Esophagus muscularis mucosa (tissue), 4 donors: ENCODE measurements at regions not wholly inside any gene's neighbourhood (a gene's known extent, or its start where the extent isn't known, plus 50 kb on each side); places are given as distances from the start of the nearest gene placed in this dataset.
"Not testable (repeated sequence)": the region's sequence is repeated elsewhere in the genome, so short reads cannot be mapped to it uniquely, and the experiment has no call there.

ENCODE experiments used
- DNase-seq: peaks from one replicate; pipeline ENCODE4 v3.0.0-alpha.2; 2017; ENCODE audit errors: extremely low spot score
- H3K27ac ChIP-seq, 4 donors: fragments of 200-600 bp; sonication (generic); replicated peaks in 1 of 4; 1 replicate in 3 of 4; 2 replicates in 1 of 4; pipeline ENCODE4 v1.5.1; 2016 to 2019; ENCODE audit warnings: mild to moderate bottlenecking in 1 of 4
- H3K27me3 ChIP-seq, 4 donors: fragments of 200-600 bp; sonication (generic); one replicate each; pipeline versions ENCODE4 v1.5.1 to v1.6.0; 2016 to 2019
- H3K36me3 ChIP-seq, 4 donors: fragments of 200-600 bp; sonication (generic); one replicate each; pipeline ENCODE4 v1.5.1; 2016 to 2019
- H3K4me1 ChIP-seq, 4 donors: fragments of 200-600 bp; sonication (generic); one replicate each; pipeline ENCODE4 v1.5.1; 2016 to 2019
- H3K4me3 ChIP-seq, 4 donors: fragments of 200-600 bp; sonication (generic); 1 replicate in 2 of 4; 2 replicates in 2 of 4; pipeline ENCODE4 v1.5.1; 2016 to 2019; ENCODE audit warnings: mild to moderate bottlenecking in 4 of 4, moderate library complexity in 1 of 4
- H3K9me3 ChIP-seq, 4 donors: fragments of 200-600 bp; sonication (generic); 1 replicate in 3 of 4; 2 replicates in 1 of 4; pipeline ENCODE4 v1.5.1; 2016 to 2019
- EP300 ChIP-seq: sonication (generic); formaldehyde crosslinking; IDR thresholded peaks from one replicate; pipeline ENCODE4 v1.6.1; 2017; ENCODE audit warnings: antibody characterized with exemption
- POLR2A ChIP-seq: fragments of 450-650 bp; IDR thresholded peaks from one replicate; pipeline ENCODE4 v1.6.1; 2017; ENCODE audit warnings: antibody characterized with exemption, moderate library complexity, mild to moderate bottlenecking, low read depth
- POLR2AphosphoS5 ChIP-seq, 2 donors: sonication (generic); formaldehyde crosslinking; IDR thresholded peaks; one replicate each; pipeline ENCODE4 v1.6.1; 2017; ENCODE audit warnings: antibody characterized with exemption in 2 of 2
- WGBS: methylation state at CpG from one replicate; pipeline ENCODE4 v1.1.5; 2018; 5-methylcytosine and 5-hydroxymethylcytosine counted together
- intact Hi-C: fragments of 100-400 bp; cut with DNase I; formaldehyde crosslinking; loops from one replicate; pipeline ENCODE4 v1.15.1; 2023
- TF ChIP-seq, protein P1 (sequence below), 3 experiments: fragments of 200-600 bp in 2 of 3; fragments of 450-650 bp in 1 of 3; sonication (generic) in 2 of 3; IDR thresholded peaks; one replicate each; pipeline ENCODE4 v1.5.1; 2017 to 2019; ENCODE audit warnings: antibody characterized with exemption in 3 of 3, mild to moderate bottlenecking in 2 of 3, moderate library complexity in 1 of 3

GRCh38 chr15:21267226-21267625 lies 173.1 kb downstream of the POTEB3 start:
- WGBS, result 16% methylated on average over 2 of the region's 2 CpGs
- Histone ChIP-seq H3K4me3 (no peak overlapping the region), H3K4me1 (no peaks in the 10 kb centered on the region), H3K27ac (no peak overlapping the region), H3K9me3 (no peaks in the 10 kb centered on the region), H3K36me3 (no peaks in the 10 kb centered on the region), H3K27me3 (peaks cover 0 to 5% (median 0%) of the 10 kb centered on the region in 4 donors)
- intact Hi-C loops, result no loop called here
- no peak for TF ChIP-seq EP300
- TF ChIP-seq POLR2AphosphoS5 (IDR thresholded peaks at IDR 0.05), result no peak
- TF ChIP-seq, protein P1, sequence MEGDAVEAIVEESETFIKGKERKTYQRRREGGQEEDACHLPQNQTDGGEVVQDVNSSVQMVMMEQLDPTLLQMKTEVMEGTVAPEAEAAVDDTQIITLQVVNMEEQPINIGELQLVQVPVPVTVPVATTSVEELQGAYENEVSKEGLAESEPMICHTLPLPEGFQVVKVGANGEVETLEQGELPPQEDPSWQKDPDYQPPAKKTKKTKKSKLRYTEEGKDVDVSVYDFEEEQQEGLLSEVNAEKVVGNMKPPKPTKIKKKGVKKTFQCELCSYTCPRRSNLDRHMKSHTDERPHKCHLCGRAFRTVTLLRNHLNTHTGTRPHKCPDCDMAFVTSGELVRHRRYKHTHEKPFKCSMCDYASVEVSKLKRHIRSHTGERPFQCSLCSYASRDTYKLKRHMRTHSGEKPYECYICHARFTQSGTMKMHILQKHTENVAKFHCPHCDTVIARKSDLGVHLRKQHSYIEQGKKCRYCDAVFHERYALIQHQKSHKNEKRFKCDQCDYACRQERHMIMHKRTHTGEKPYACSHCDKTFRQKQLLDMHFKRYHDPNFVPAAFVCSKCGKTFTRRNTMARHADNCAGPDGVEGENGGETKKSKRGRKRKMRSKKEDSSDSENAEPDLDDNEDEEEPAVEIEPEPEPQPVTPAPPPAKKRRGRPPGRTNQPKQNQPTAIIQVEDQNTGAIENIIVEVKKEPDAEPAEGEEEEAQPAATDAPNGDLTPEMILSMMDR (IDR thresholded peaks at IDR 0.05), result no peak
- no peak for TF ChIP-seq POLR2A
- no peak for DNase-seq

DNA sequence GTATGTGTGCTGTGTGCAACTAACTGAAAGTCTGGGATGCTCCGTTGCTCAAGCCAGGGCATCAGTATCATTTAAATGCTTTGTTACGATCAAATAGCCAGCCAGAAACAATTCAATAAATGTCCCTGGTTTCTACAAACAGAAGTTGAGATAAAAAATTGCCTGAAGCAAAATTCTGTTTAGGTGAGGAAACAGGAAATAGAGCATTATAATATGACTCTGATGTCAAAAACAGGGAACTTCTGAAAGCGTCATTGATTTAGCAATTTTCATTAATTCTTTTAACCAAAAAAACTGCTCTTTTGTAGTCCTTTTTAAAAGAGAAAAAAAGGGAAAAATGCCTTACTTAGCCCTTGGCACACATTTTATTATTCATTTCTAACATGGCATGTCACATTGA lies 174.7 kb downstream of the POTEB3 start:
- H3K4me3 ChIP-seq, H3K4me1 ChIP-seq, H3K27ac ChIP-seq, DNase-seq, H3K27me3 ChIP-seq, intact Hi-C loops, H3K9me3 ChIP-seq, H3K36me3 ChIP-seq: not testable (repeated sequence)
- WGBS, result 70% methylated on average over 3 of the region's 3 CpGs

- Histone ChIP-seq H3K27ac (no peak overlapping the region), H3K4me1 (no peaks in the 10 kb centered on the region), H3K9me3 (no peaks in the 10 kb centered on the region), H3K36me3 (no peaks in the 10 kb centered on the region), H3K27me3 (peaks cover 0 to 5% (median 0%) of the 10 kb centered on the region in 4 donors), H3K4me3 (no peak overlapping the region)
- intact Hi-C loops, result no loop called here
- TF ChIP-seq, protein P1 (IDR thresholded peaks at IDR 0.05), result no peak
- TF ChIP-seq POLR2A (no peak), POLR2AphosphoS5 (IDR thresholded peaks at IDR 0.05) (no peak), EP300 (no peak)
- 82% methylated on average over 12 of the region's 12 CpGs for WGBS
- no peak for DNase-seq
These were observed 177.4 kb downstream of the POTEB3 start for GRCh38 chr15:21262851-21263425.

DNA sequence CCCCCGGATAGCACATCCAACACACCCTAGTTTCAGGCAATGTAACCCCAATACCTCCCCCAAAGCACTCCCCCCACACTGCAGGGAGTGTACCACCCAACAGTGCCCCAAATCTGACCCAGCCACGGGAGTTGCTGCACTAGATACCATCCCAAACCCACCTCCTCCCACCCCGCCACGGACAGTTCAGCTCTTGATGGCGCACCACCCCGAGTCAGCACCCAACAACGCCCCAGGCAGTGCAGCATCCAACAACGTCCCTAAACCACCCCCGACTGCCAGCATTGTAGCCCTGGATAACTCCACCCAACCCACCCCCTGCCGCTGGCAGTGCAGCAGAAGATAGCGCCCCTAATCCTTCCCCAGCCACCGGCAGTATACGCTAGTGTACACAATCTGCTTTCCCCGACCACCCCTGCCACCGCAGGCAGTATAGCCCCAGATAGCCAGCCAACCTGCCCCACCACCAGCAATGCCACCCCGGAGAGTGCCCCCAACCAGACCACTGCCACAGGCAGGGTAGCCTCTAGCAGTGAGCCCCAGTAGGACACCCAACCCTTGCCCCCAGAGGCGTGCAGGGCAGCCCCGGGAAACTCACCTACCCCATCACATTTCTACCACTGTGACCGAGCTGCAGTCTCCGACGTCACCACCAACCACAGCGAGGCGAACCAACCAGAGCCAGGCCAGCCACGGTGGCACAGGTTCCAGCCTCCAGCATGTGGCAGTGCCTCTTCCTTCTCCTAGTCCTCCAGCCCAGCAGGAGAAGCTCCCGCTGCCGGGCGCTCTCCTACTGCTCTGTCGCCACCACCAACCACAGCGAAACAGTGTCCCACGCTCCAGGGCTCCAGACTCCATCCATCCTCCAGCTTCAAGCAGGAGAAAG lies 178.1 kb downstream of the POTEB3 start:
- H3K36me3 ChIP-seq, result no peaks in the 10 kb centered on the region
- no peak overlapping the region for H3K4me3 ChIP-seq
- H3K27me3 ChIP-seq, result peaks cover 0 to 5% (median 0%) of the 10 kb centered on the region in 4 donors
- H3K4me1 ChIP-seq, result no peaks in the 10 kb centered on the region
- H3K9me3 ChIP-seq, result no peaks in the 10 kb centered on the region
- WGBS, result 89% methylated on average over 30 of the region's 30 CpGs
- no peak for DNase-seq
- H3K27ac ChIP-seq, result no peak overlapping the region
- intact Hi-C loops, result no loop called here
- TF ChIP-seq, protein P1 (IDR thresholded peaks at IDR 0.05), result no peak
- TF ChIP-seq EP300, result no peak
- TF ChIP-seq POLR2AphosphoS5 (IDR thresholded peaks at IDR 0.05), result no peak
- no peak for TF ChIP-seq POLR2A

- Histone ChIP-seq H3K4me1 (no peaks in the 10 kb centered on the region), H3K9me3 (no peaks in the 10 kb centered on the region), H3K36me3 (no peaks in the 10 kb centered on the region), H3K27me3 (peaks cover 0 to 5% (median 0%) of the 10 kb centered on the region in 4 donors), H3K27ac (no peak overlapping the region), H3K4me3 (no peak overlapping the region)
- no peak for DNase-seq
- no peak for TF ChIP-seq EP300
- TF ChIP-seq, protein P1 (IDR thresholded peaks at IDR 0.05), result no peak
- no peak for TF ChIP-seq POLR2A
- TF ChIP-seq POLR2AphosphoS5 (IDR thresholded peaks at IDR 0.05), result no peak
- intact Hi-C loops, result no loop called here
- WGBS, result 86% methylated on average over 18 of the region's 18 CpGs
These were observed 178.8 kb downstream of the POTEB3 start for GRCh38 chr15:21261396-21261964.
